Caco-2 (cell line): ENCODE measurements at regions not wholly inside any gene's neighbourhood (a gene's known extent, or its start where the extent isn't known, plus 50 kb on each side); places are given as distances from the start of the nearest gene placed in this dataset.

Source experiments
- BruUV-seq: library from RNA; stranded (reverse); fragments of 400-500 nt; replicated peaks from 2 replicates; lab custom pipeline; 2021; lab: Mats Ljungman, UMichigan
- CTCF ChIA-PET: fragments of 300-600 bp; sonication (Branson Sonifier 250); formaldehyde crosslinking; loops from one replicate; lab custom pipeline; 2022; ENCODE audit warnings: antibody characterized with exemption; lab: Charles Lee
- POLR2A ChIA-PET: fragments of 300-600 bp; sonication (Branson Sonifier 250); formaldehyde crosslinking; loops from one replicate; lab custom pipeline; 2022; ENCODE audit warnings: antibody characterized with exemption; lab: Charles Lee
- DNase-seq, 2 experiments: peaks; one replicate each; pipeline versions ENCODE4 v3.0.0 to v3.0.0-alpha.2; 2020 to 2022
- H3K27me3 ChIP-seq: replicated peaks from 2 replicates; pipeline ENCODE4 v1.6.0; 2011; ENCODE audit warnings: low read length; ENCODE audit not compliant: control insufficient read depth, insufficient read depth
- H3K36me3 ChIP-seq: 2 replicates; pipeline ENCODE4 v1.5.1; 2011; ENCODE audit warnings: low read length; ENCODE audit not compliant: control insufficient read depth, insufficient read depth
- H3K4me1 ChIP-seq: fragments of 250-450 bp; sonication (Bioruptor Pico); 2 replicates; pipeline ENCODE4 v1.5.1; 2020; ENCODE audit warnings: mild to moderate bottlenecking
- H3K4me3 ChIP-seq: 2 replicates; pipeline ENCODE4 v1.5.1; 2011; ENCODE audit warnings: low read depth, mild to moderate bottlenecking, control low read depth, low read length
- H3K9me3 ChIP-seq: fragments of 250-450 bp; sonication (Bioruptor Pico); 2 replicates; pipeline ENCODE4 v1.5.1; 2020; ENCODE audit warnings: mild to moderate bottlenecking, moderate library complexity
- H3K27ac Mint-ChIP-seq: one replicate; pipeline ENCODE4 v1.8.0; 2022; ENCODE audit warnings: mixed read lengths; ENCODE audit not compliant: unreplicated experiment
- H3K27me3 Mint-ChIP-seq: one replicate; pipeline ENCODE4 v1.8.0; 2022; ENCODE audit warnings: mixed read lengths; ENCODE audit not compliant: insufficient read depth, unreplicated experiment
- H3K36me3 Mint-ChIP-seq: one replicate; pipeline ENCODE4 v1.8.0; 2022; ENCODE audit warnings: mild to moderate bottlenecking, mixed read lengths; ENCODE audit not compliant: insufficient read depth, unreplicated experiment
- H3K4me1 Mint-ChIP-seq: one replicate; pipeline ENCODE4 v1.8.0; 2022; ENCODE audit warnings: low read depth, mixed read lengths; ENCODE audit not compliant: unreplicated experiment
- H3K4me3 Mint-ChIP-seq: one replicate; pipeline ENCODE4 v1.8.0; 2022; ENCODE audit warnings: mild to moderate bottlenecking, moderate library complexity, mixed read lengths; ENCODE audit not compliant: unreplicated experiment
- H3K9me3 Mint-ChIP-seq: one replicate; pipeline ENCODE4 v1.8.0; 2022; ENCODE audit warnings: mixed read lengths; ENCODE audit not compliant: unreplicated experiment
- CTCF ChIP-seq, 2 experiments: fragments of 200-600 bp in 1 of 2; IDR thresholded peaks; 1 replicate in 1 of 2; 2 replicates in 1 of 2; pipeline versions ENCODE4 v1.5.1 to v1.8.0; 2011 to 2022; ENCODE audit warnings: antibody characterized with exemption in 1 of 2, control low read depth in 1 of 2, inconsistent platforms in 1 of 2, low read depth in 1 of 2, low read length in 1 of 2, mild to moderate bottlenecking in 1 of 2, moderate library complexity in 1 of 2; ENCODE audit not compliant: insufficient read depth in 1 of 2, severe bottlenecking in 1 of 2, unreplicated experiment in 1 of 2
- intact Hi-C: fragments of 100-400 bp; cut with micrococcal nuclease; formaldehyde crosslinking; loops from one replicate; pipeline ENCODE4 v1.10.0; 2022; ENCODE audit not compliant: unreplicated experiment

- Histone ChIP-seq H3K9me3 (no peaks in the 10 kb centered on the region), H3K27me3 (no peaks in the 10 kb centered on the region), H3K4me3 (no peak overlapping the region), H3K36me3 (no peaks in the 10 kb centered on the region), H3K4me1 (no peaks in the 10 kb centered on the region)
- no peaks in the 10 kb centered on the region for H3K4me1 Mint-ChIP-seq
- H3K9me3 Mint-ChIP-seq = no peaks in the 10 kb centered on the region
- H3K4me3 Mint-ChIP-seq = no peak overlapping the region
- no peaks in the 10 kb centered on the region for H3K36me3 Mint-ChIP-seq
- intact Hi-C loops = loop anchor here (10.0 kb wide), 1 partner anchor 188 kb away; no protein-coding TSS in a partner anchor
- BruUV-seq = no TSS peak
- H3K27ac Mint-ChIP-seq = no peak overlapping the region
- no peak for TF ChIP-seq CTCF (IDR thresholded peaks at IDR 0.05; ENCODE audit: insufficient read depth in 1 of 2, low read depth in 1 of 2, low read length in 1 of 2, severe bottlenecking in 1 of 2, unreplicated experiment in 1 of 2)
- POLR2A ChIA-PET = no interaction called here
- no peak for DNase-seq
- CTCF ChIA-PET = interaction anchor here (0.5 kb wide), 1 partner anchor 284 kb away, joined by 4 read pairs; no protein-coding TSS in a partner anchor
- peaks cover 5% of the 10 kb centered on the region for H3K27me3 Mint-ChIP-seq
These were observed 250.3 kb upstream of the FBXO33 start for GRCh38 chr14:39682582-39682981.

GRCh38 chr14:39681782-39682399 lies 249.7 kb upstream of the FBXO33 start:
- Mint-ChIP-seq H3K27ac (no peak overlapping the region), H3K9me3 (no peaks in the 10 kb centered on the region), H3K4me3 (no peak overlapping the region), H3K4me1 (no peaks in the 10 kb centered on the region), H3K36me3 (no peaks in the 10 kb centered on the region), H3K27me3 (peaks cover 5% of the 10 kb centered on the region)
- Histone ChIP-seq H3K9me3 (no peaks in the 10 kb centered on the region), H3K4me1 (no peaks in the 10 kb centered on the region), H3K36me3 (no peaks in the 10 kb centered on the region), H3K27me3 (no peaks in the 10 kb centered on the region), H3K4me3 (no peak overlapping the region)
- DNase-seq = no peak
- no TSS peak for BruUV-seq
- intact Hi-C loops = loop anchor here (10.0 kb wide), 1 partner anchor 187 kb away; no protein-coding TSS in a partner anchor
- CTCF ChIA-PET = no interaction called here
- POLR2A ChIA-PET = interaction anchor here (0.7 kb wide), 1 partner anchor 286 kb away, joined by 6 read pairs; no protein-coding TSS in a partner anchor
- no peak for TF ChIP-seq CTCF (IDR thresholded peaks at IDR 0.05; ENCODE audit: insufficient read depth in 1 of 2, low read depth in 1 of 2, low read length in 1 of 2, severe bottlenecking in 1 of 2, unreplicated experiment in 1 of 2)

- no peaks in the 10 kb centered on the region for H3K4me1 ChIP-seq
- no peak overlapping the region for H3K27ac Mint-ChIP-seq
- H3K36me3 ChIP-seq = no peaks in the 10 kb centered on the region
- no peak for TF ChIP-seq CTCF (IDR thresholded peaks at IDR 0.05; ENCODE audit: insufficient read depth in 1 of 2, low read depth in 1 of 2, low read length in 1 of 2, severe bottlenecking in 1 of 2, unreplicated experiment in 1 of 2)
- POLR2A ChIA-PET = no interaction called here
- no peaks in the 10 kb centered on the region for H3K27me3 ChIP-seq
- no peak overlapping the region for H3K4me3 Mint-ChIP-seq
- no peak for DNase-seq
- BruUV-seq = no TSS peak
- intact Hi-C loops = loop anchor here (10.0 kb wide), 1 partner anchor 186 kb away; no protein-coding TSS in a partner anchor
- CTCF ChIA-PET = no interaction called here
- H3K9me3 ChIP-seq = no peaks in the 10 kb centered on the region
- H3K4me3 ChIP-seq = no peak overlapping the region
- no peaks in the 10 kb centered on the region for H3K4me1 Mint-ChIP-seq
- H3K27me3 Mint-ChIP-seq = peaks cover 3% of the 10 kb centered on the region
- no peaks in the 10 kb centered on the region for H3K9me3 Mint-ChIP-seq
- H3K36me3 Mint-ChIP-seq = no peaks in the 10 kb centered on the region
These were observed 248.5 kb upstream of the FBXO33 start for GRCh38 chr14:39680777-39681176.
